ENCODE measurements at regions not wholly inside any gene's neighbourhood (a gene's known extent, or its start where the extent isn't known, plus 50 kb on each side); places are given as distances from the start of the nearest gene placed in this dataset.

DNA sequence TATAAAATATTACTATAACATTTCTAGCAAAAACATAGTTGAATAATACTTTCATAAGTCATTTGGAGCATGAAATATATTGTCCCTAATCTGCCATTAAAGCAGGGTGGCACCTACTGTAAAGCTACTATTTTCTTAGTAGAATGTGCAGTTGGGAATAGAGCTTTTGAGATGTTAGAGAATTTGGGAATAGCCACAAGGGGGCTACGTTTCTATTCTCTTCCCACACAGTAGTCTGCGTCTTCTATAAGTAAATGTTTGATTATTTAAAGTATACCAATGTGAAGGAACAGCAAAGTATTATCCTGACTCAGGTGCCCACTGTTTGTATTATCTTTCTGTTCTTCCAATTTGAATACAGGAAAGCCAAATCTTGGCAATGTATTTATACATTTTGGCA lies 323.2 kb upstream of the GIMD1 start:
- Mint-ChIP-seq H3K9me3 (peaks cover 7% of the 10 kb centered on the region), H3K27me3 (no peaks in the 10 kb centered on the region), H3K4me3 (no peak overlapping the region), H3K4me1 (ENCODE audit: unreplicated experiment) (no peaks in the 10 kb centered on the region), H3K36me3 (no peaks in the 10 kb centered on the region), H3K27ac (no peak overlapping the region)
- DNase-seq (ENCODE audit: extremely low spot score, unreplicated experiment), result no peak
- TF ChIP-seq, protein P1, sequence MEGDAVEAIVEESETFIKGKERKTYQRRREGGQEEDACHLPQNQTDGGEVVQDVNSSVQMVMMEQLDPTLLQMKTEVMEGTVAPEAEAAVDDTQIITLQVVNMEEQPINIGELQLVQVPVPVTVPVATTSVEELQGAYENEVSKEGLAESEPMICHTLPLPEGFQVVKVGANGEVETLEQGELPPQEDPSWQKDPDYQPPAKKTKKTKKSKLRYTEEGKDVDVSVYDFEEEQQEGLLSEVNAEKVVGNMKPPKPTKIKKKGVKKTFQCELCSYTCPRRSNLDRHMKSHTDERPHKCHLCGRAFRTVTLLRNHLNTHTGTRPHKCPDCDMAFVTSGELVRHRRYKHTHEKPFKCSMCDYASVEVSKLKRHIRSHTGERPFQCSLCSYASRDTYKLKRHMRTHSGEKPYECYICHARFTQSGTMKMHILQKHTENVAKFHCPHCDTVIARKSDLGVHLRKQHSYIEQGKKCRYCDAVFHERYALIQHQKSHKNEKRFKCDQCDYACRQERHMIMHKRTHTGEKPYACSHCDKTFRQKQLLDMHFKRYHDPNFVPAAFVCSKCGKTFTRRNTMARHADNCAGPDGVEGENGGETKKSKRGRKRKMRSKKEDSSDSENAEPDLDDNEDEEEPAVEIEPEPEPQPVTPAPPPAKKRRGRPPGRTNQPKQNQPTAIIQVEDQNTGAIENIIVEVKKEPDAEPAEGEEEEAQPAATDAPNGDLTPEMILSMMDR (conservative IDR thresholded peaks at IDR 0.05), result peak; percentile 43

DNA sequence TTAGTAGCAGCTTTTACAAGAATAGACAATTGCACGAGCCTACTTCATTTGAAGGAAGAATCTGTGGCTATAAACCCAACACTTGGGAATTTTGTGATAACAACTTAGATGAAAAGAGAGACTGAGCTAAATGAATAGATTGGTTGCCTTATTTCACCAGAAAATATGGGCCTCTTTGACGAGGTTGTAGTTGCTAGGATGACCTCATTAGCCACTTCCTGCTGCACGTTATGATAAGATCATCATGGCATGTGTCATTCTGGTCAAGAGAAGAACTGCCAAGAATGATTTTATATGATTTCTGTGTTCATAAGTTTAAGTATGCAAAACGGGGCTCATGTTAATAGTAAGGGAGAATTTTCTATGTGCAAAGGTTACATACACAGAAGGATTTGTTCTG lies 321.9 kb upstream of the GIMD1 start:
- no peaks in the 10 kb centered on the region for H3K36me3 Mint-ChIP-seq
- no peak overlapping the region for H3K27ac Mint-ChIP-seq
- H3K4me3 Mint-ChIP-seq, result no peak overlapping the region
- no peaks in the 10 kb centered on the region for H3K27me3 Mint-ChIP-seq
- TF ChIP-seq, protein P1 (conservative IDR thresholded peaks at IDR 0.05), result no peak
- peaks cover 7% of the 10 kb centered on the region for H3K9me3 Mint-ChIP-seq
- no peaks in the 10 kb centered on the region for H3K4me1 Mint-ChIP-seq (ENCODE audit: unreplicated experiment)
- DNase-seq (ENCODE audit: extremely low spot score, unreplicated experiment), result no peak

GRCh38 chr4:106687026-106687425 lies 318.4 kb upstream of the GIMD1 start:
- Mint-ChIP-seq H3K4me1 (ENCODE audit: unreplicated experiment) (no peaks in the 10 kb centered on the region), H3K9me3 (peaks cover 4% of the 10 kb centered on the region), H3K36me3 (no peaks in the 10 kb centered on the region), H3K27me3 (no peaks in the 10 kb centered on the region), H3K4me3 (no peak overlapping the region), H3K27ac (no peak overlapping the region)
- DNase-seq (ENCODE audit: extremely low spot score, unreplicated experiment), result no peak
- TF ChIP-seq, protein P1 (conservative IDR thresholded peaks at IDR 0.05), result no peak

DNA sequence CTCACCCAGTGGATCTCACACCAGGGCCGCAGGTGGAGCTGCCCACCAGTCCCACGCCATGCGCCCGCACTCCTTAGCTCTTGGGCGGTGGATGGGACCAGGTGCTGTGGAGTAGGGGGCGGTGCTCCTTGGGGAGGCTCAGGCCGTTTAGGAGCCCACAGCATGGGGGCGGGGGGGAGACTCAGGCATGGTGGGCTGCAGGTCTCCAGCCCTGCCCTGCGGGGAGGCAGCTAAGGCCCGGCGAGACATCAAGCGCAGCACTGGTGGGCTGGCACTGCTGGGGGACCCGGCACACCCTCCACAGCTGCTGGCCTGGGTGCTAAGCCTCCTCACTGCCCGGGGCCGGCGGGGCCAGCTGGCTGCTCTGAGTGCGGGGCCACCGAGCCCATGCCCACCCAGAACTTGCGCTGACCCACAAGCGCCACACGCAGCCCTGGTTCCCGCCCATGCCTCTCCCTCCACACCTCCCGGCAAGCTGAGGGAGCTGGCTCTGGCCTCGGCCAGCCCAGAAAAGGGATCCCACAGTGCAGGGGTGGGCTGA lies 312.9 kb upstream of the GIMD1 start:
- Mint-ChIP-seq H3K4me3 (no peak overlapping the region), H3K4me1 (ENCODE audit: unreplicated experiment) (no peaks in the 10 kb centered on the region), H3K9me3 (peaks cover 12% of the 10 kb centered on the region), H3K27ac (no peak overlapping the region), H3K27me3 (no peaks in the 10 kb centered on the region), H3K36me3 (no peaks in the 10 kb centered on the region)
- TF ChIP-seq, protein P1 (conservative IDR thresholded peaks at IDR 0.05), result no peak
- DNase-seq (ENCODE audit: extremely low spot score, unreplicated experiment), result no peak

DNA sequence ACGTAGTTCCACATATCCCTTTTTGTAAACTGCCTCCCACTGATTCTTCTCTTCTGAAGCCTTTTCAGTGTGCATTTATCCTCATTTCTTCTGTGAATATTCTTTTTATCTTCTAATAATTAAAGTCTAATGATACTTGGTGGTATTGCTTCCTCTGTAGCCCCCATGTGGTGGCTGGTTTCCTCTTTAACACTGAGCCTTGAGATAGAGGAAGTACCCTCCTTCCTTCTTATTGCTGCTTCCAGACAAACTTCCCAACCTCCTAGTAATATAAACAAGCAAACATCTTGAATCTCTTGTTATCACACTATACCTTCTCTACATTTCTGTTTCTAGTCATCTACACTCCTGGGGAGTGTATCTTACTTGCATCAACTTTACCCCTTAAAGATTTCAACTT lies 310.5 kb upstream of the GIMD1 start:
- peaks cover 12% of the 10 kb centered on the region for H3K9me3 Mint-ChIP-seq
- H3K27ac Mint-ChIP-seq, result no peak overlapping the region
- no peaks in the 10 kb centered on the region for H3K4me1 Mint-ChIP-seq (ENCODE audit: unreplicated experiment)
- no peaks in the 10 kb centered on the region for H3K27me3 Mint-ChIP-seq
- DNase-seq (ENCODE audit: extremely low spot score, unreplicated experiment), result no peak
- H3K4me3 Mint-ChIP-seq, result no peak overlapping the region
- TF ChIP-seq, protein P1 (conservative IDR thresholded peaks at IDR 0.05), result no peak
- no peaks in the 10 kb centered on the region for H3K36me3 Mint-ChIP-seq

DNA sequence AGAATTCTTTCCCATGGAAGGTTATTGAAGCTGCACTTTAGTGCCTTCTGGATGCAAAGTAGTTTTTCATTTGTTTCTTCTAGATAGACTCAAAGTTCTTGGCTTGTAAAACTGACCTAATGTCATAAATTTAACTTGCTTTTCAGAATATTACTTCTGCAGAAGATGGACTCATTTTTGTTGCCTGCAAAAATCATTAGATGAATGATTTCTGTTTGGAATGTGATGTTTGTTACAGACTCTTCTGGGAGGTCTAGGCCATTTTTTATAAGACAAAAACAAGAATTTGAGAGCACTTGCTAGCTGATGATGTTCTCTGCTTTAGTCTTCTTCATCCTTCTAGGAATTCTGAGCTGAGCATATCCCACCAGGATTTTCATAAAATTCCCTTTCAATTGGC lies 308.6 kb upstream of the GIMD1 start:
- peaks cover 10% of the 10 kb centered on the region for H3K9me3 Mint-ChIP-seq
- no peaks in the 10 kb centered on the region for H3K36me3 Mint-ChIP-seq
- TF ChIP-seq, protein P1 (conservative IDR thresholded peaks at IDR 0.05), result no peak
- DNase-seq (ENCODE audit: extremely low spot score, unreplicated experiment), result no peak
- no peak overlapping the region for H3K27ac Mint-ChIP-seq
- no peaks in the 10 kb centered on the region for H3K27me3 Mint-ChIP-seq
- H3K4me1 Mint-ChIP-seq (ENCODE audit: unreplicated experiment), result no peaks in the 10 kb centered on the region
- H3K4me3 Mint-ChIP-seq, result no peak overlapping the region

All from type B pancreatic cell (in vitro differentiated cells).